ENCODE measurements at regions not wholly inside any gene's neighbourhood (a gene's known extent, or its start where the extent isn't known, plus 50 kb on each side); places are given as distances from the start of the nearest gene placed in this dataset.

- Histone ChIP-seq H3K36me3 (no peaks in the 10 kb centered on the region), H3K9me3 (no peaks in the 10 kb centered on the region), H3K27ac (no peak overlapping the region), H3K9ac (ENCODE audit: low read depth in 2 of 2, low read length in 2 of 2) (no peak overlapping the region), H3K4me1 (no peaks in the 10 kb centered on the region), H3K4me3 (no peak overlapping the region), H3K27me3 (no peaks in the 10 kb centered on the region)
- intact Hi-C loops (cut with DNase I) = no loop called here
- no peak for TF ChIP-seq CTCF (IDR thresholded peaks at IDR 0.05)
- DNase-seq = no peak
Observed at GRCh38 chrX:22575161-22575845, 302.6 kb downstream of the CBLL2 start.

GRCh38 chrX:22577181-22577580 is 304.5 kb downstream of the CBLL2 start:
- no peaks in the 10 kb centered on the region for H3K9me3 ChIP-seq
- no peaks in the 10 kb centered on the region for H3K27me3 ChIP-seq
- no peaks in the 10 kb centered on the region for H3K4me1 ChIP-seq
- no peak for DNase-seq
- no peak overlapping the region for H3K27ac ChIP-seq
- no peaks in the 10 kb centered on the region for H3K36me3 ChIP-seq
- H3K4me3 ChIP-seq = no peak overlapping the region
- TF ChIP-seq CTCF (IDR thresholded peaks at IDR 0.05) = no peak
- H3K9ac ChIP-seq (ENCODE audit: low read depth in 2 of 2, low read length in 2 of 2) = no peak overlapping the region
- intact Hi-C loops (cut with DNase I) = no loop called here

- Histone ChIP-seq H3K9me3 (no peaks in the 10 kb centered on the region), H3K27ac (no peak overlapping the region), H3K27me3 (no peaks in the 10 kb centered on the region), H3K9ac (ENCODE audit: low read depth in 2 of 2, low read length in 2 of 2) (no peak overlapping the region), H3K4me1 (no peaks in the 10 kb centered on the region), H3K4me3 (no peak overlapping the region), H3K36me3 (no peaks in the 10 kb centered on the region)
- DNase-seq = no peak
- TF ChIP-seq CTCF (IDR thresholded peaks at IDR 0.05) = no peak
- intact Hi-C loops (cut with DNase I) = no loop called here
Observed at GRCh38 chrX:22585831-22586230, 313.1 kb downstream of the CBLL2 start.

GRCh38 chrX:22589845-22590244 is 317.1 kb downstream of the CBLL2 start:
- Histone ChIP-seq H3K27ac (no peak overlapping the region), H3K36me3 (no peaks in the 10 kb centered on the region), H3K9ac (ENCODE audit: low read depth in 2 of 2, low read length in 2 of 2) (no peak overlapping the region), H3K27me3 (no peaks in the 10 kb centered on the region), H3K9me3 (no peaks in the 10 kb centered on the region), H3K4me1 (no peaks in the 10 kb centered on the region), H3K4me3 (no peak overlapping the region)
- intact Hi-C loops (cut with DNase I) = no loop called here
- DNase-seq = no peak
- TF ChIP-seq CTCF (IDR thresholded peaks at IDR 0.05) = no peak

- no peak overlapping the region for H3K4me3 ChIP-seq
- no peaks in the 10 kb centered on the region for H3K4me1 ChIP-seq
- H3K9me3 ChIP-seq = no peaks in the 10 kb centered on the region
- H3K36me3 ChIP-seq = no peaks in the 10 kb centered on the region
- no peaks in the 10 kb centered on the region for H3K27me3 ChIP-seq
- no peak overlapping the region for H3K27ac ChIP-seq
- no peak for TF ChIP-seq CTCF (IDR thresholded peaks at IDR 0.05)
- no peak overlapping the region for H3K9ac ChIP-seq (ENCODE audit: low read depth in 2 of 2, low read length in 2 of 2)
- intact Hi-C loops (cut with DNase I) = no loop called here
- no peak for DNase-seq
Observed at GRCh38 chrX:22594766-22595165, 322.1 kb downstream of the CBLL2 start.

Data from colonic mucosa (tissue), 4 donors.